ENCODE measurements at regions not wholly inside any gene's neighbourhood (a gene's known extent, or its start where the extent isn't known, plus 50 kb on each side); places are given as distances from the start of the nearest gene placed in this dataset.

DNA sequence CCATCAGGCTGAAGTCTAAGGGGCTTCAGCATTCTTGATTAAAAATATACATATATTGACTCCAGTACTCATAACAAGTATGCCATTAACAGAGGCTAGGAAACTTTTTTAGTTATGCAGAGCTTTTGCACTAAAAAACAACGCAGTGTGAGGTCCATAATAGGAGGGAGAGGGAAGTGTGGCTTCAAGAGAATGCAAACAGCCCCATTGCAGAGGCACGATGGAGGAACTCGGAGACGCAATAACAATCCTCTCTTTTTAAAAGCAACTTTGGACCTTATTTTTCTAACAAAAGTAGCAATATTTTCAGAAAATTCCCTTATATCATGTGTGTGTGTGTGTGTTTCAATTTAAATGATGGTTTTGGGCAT lies 150.0 kb upstream of the PTCH1 start:
- Histone ChIP-seq H3K9me3 (replicated peaks; ENCODE audit: control insufficient read depth, insufficient read depth, low read depth, low read length) (no peaks in the 10 kb centered on the region), H3K4me1 (replicated peaks in 1 of 2; ENCODE audit: control insufficient read depth in 2 of 2, insufficient read depth in 2 of 2, low read length in 2 of 2) (no peaks in the 10 kb centered on the region), H3K9ac (ENCODE audit: insufficient read depth in 1 of 2, low read depth in 2 of 2, low read length in 2 of 2) (no peak overlapping the region), H3K36me3 (ENCODE audit: control insufficient read depth, insufficient read depth, low read length) (no peaks in the 10 kb centered on the region), H3K4me3 (no peak overlapping the region), H3K79me2 (ENCODE audit: control insufficient read depth, insufficient read depth, low read length) (no peaks in the 10 kb centered on the region), H3K27me3 (ENCODE audit: control insufficient read depth in 2 of 2, insufficient read depth in 2 of 2, low read length in 2 of 2) (peaks cover 13 to 48% of the 10 kb centered on the region in 2 experiments; a peak in 4 of 5 replicates), H3K4me2 (ENCODE audit: insufficient read depth, low read length) (no peak overlapping the region), H2AFZ (ENCODE audit: low read depth, low read length) (no peak overlapping the region), H4K20me1 (replicated peaks; ENCODE audit: control insufficient read depth, insufficient read depth, low read length) (no peaks in the 10 kb centered on the region), H3K27ac (ENCODE audit: extremely low read depth, low read depth, low read length) (no peak overlapping the region), H3K9me1 (ENCODE audit: control insufficient read depth, insufficient read depth, low read length) (no peaks in the 10 kb centered on the region)
- BruUV-seq (replicated peaks): no TSS peak
- WGBS (ENCODE audit: insufficient coverage, low coverage, missing lambda C conversion rate): 4% methylated on average over 4 of the region's 4 CpGs
- CTCF ChIA-PET (ENCODE audit: low intra/inter-chr PET ratio): no interaction called here
- DNase-seq (ENCODE audit: extremely low read depth in 1 of 4, low spot score in 3 of 4): no peak
- TF ChIP-seq ARID1B (IDR thresholded peaks at IDR 0.05) (no peak), NFXL1 (CRISPR knock-in tag; IDR thresholded peaks at IDR 0.05) (no peak), CLOCK (CRISPR knock-in tag; IDR thresholded peaks at IDR 0.05; ENCODE audit: borderline replicate concordance) (no peak), ZKSCAN1 (IDR thresholded peaks at IDR 0.05; ENCODE audit: low read depth, low read length) (no peak), BRF2 (IDR thresholded peaks at IDR 0.05; ENCODE audit: borderline replicate concordance, insufficient read depth, insufficient read length) (no peak), TAF15 (IDR thresholded peaks at IDR 0.05; ENCODE audit: low read depth, low read length) (no peak), MAFF (IDR thresholded peaks at IDR 0.05; ENCODE audit: low read length) (no peak), GTF2F1 (IDR thresholded peaks at IDR 0.05; ENCODE audit: low read depth, low read length) (no peak)
- TF ChIP-seq, protein P1, sequence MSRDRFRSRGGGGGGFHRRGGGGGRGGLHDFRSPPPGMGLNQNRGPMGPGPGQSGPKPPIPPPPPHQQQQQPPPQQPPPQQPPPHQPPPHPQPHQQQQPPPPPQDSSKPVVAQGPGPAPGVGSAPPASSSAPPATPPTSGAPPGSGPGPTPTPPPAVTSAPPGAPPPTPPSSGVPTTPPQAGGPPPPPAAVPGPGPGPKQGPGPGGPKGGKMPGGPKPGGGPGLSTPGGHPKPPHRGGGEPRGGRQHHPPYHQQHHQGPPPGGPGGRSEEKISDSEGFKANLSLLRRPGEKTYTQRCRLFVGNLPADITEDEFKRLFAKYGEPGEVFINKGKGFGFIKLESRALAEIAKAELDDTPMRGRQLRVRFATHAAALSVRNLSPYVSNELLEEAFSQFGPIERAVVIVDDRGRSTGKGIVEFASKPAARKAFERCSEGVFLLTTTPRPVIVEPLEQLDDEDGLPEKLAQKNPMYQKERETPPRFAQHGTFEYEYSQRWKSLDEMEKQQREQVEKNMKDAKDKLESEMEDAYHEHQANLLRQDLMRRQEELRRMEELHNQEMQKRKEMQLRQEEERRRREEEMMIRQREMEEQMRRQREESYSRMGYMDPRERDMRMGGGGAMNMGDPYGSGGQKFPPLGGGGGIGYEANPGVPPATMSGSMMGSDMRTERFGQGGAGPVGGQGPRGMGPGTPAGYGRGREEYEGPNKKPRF (IDR thresholded peaks at IDR 0.05; ENCODE audit: low read depth, low read length): no peak
- POLR2A ChIA-PET: interaction anchor here (0.8 kb wide), 1 partner anchor 306 kb away, joined by 3 read pairs; no protein-coding TSS in a partner anchor
- in situ Hi-C loops (cut with MboI): no loop called here
- FAIRE-seq: no peak
- intact Hi-C loops (cut with micrococcal nuclease): no loop called here
- no peak for ATAC-seq

Data from K562 (cell line).